GM10266 (cell line): ENCODE measurements at regions not wholly inside any gene's neighbourhood (a gene's known extent, or its start where the extent isn't known, plus 50 kb on each side); places are given as distances from the start of the nearest gene placed in this dataset.

ENCODE experiments used
- DNase-seq: peaks from one replicate; pipeline ENCODE4 v3.0.0; 2012; ENCODE audit errors: extremely low spot score
- TF ChIP-seq, protein P1 (sequence below): IDR thresholded peaks from 2 replicates; pipeline ENCODE4 v1.5.1; 2012; ENCODE audit warnings: mild to moderate bottlenecking, low read depth; ENCODE audit not compliant: control insufficient read depth, insufficient read depth; ENCODE audit errors: missing control alignments

DNA sequence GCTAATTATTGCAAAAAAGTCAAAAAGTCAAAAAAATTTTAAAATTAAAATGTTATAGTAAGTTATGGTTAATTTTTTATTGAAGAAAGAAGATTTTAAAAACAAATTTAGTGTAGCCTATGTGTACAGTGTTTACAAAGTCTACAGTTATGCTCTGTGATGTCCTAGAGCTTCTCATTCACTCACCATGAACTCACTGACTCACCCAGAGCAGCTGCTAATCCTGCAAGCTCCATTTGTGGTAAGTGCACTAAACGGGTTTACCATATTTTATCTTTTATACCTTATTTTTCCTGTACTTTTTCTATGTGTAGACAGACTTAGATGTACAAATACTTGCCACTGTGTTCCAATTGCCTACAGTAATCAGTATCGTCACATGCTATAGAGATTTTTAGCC lies 788.2 kb downstream of the DSC3 start:
- DNase-seq: no peak
- TF ChIP-seq, protein P1, sequence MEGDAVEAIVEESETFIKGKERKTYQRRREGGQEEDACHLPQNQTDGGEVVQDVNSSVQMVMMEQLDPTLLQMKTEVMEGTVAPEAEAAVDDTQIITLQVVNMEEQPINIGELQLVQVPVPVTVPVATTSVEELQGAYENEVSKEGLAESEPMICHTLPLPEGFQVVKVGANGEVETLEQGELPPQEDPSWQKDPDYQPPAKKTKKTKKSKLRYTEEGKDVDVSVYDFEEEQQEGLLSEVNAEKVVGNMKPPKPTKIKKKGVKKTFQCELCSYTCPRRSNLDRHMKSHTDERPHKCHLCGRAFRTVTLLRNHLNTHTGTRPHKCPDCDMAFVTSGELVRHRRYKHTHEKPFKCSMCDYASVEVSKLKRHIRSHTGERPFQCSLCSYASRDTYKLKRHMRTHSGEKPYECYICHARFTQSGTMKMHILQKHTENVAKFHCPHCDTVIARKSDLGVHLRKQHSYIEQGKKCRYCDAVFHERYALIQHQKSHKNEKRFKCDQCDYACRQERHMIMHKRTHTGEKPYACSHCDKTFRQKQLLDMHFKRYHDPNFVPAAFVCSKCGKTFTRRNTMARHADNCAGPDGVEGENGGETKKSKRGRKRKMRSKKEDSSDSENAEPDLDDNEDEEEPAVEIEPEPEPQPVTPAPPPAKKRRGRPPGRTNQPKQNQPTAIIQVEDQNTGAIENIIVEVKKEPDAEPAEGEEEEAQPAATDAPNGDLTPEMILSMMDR: no peak

DNA sequence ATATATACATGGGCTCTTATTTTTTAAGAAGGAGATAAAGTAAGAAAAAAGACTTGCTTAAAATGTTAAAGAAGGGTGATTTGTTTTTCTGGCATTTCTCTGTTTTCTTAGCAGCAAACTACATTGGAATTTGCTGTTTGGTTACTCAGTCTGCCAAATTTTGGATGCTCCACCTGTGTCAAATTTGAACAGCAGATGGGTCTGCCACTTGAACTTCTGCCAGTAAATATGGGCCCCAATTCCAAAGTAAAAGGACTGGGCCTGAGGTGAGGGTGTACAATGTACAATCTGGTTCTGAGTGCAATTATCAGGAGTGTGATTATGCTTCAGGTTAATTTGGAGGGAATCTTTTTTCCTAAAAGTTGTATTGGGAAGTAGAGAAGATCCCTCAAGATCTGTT lies 794.5 kb downstream of the DSC3 start:
- TF ChIP-seq, protein P1: no peak
- no peak for DNase-seq

DNA sequence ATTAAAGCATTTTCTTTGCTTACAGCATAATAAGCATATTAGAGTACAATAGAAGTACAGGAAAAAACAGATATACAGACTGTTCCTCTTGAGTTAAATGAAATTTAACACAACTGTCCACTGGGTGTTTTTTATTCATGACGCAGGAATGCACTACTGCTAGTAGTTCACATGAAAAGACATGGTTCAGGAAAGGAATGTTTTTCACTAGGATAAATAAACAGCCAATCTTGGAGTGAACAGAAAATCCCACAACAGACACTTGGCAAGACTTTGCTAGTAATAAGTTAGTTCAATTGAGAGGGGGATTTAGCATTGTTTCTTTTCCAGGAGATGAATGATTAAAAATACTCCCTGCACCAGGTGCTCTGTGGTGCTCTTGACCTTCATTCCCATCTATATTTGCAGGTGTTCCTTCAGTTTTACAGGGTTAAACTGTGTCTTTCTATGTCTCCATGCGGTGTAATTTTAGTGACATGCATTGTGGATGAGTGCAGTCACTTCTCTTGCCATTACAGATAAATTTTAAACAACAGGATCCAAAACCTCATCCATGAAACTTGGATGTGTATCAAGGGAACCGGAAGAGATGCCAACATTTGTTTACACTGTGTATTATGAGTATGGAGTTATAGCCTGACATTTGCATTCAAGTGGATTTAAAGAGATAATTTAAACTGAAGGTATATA lies 796.6 kb downstream of the DSC3 start:
- DNase-seq: no peak
- TF ChIP-seq, protein P1: no peak

DNA sequence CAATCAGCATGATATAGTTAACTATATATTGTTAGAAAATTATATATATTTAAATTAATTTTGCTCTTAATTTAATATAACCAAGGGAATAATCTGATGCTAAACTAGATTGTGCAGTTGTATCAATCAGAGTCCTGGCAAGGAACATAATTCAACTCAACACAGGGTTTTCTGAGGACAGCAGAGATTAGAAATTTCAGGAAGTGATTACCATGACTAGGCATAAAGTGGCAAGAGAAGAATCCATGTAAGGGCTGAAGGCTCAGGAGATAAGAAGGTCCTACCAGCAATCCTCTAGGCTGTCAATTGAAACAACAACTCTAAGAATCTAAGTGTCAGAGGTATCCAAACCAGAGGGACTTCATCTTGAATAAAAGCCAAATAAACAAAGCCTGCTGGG lies 807.8 kb downstream of the DSC3 start:
- DNase-seq: no peak
- TF ChIP-seq, protein P1: no peak

DNA sequence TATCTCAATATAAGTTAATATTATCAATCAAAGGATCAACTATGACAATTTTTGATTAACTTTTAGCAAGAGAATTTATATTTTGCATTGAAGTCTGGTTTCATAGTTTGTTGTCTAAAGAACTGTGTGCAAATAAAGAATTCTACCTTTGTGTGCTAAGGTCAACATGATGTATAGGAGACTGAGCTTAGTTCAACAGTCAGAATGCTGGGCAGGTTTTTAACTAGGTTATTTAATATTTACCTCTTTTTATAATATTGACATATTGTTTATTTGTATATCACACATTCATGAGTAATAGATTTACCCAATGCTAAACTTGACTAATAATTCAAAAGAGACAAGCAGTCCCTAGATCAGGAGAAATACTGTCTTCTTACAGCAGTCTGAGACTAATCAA lies 831.4 kb downstream of the DSC3 start:
- TF ChIP-seq, protein P1: no peak
- no peak for DNase-seq

DNA sequence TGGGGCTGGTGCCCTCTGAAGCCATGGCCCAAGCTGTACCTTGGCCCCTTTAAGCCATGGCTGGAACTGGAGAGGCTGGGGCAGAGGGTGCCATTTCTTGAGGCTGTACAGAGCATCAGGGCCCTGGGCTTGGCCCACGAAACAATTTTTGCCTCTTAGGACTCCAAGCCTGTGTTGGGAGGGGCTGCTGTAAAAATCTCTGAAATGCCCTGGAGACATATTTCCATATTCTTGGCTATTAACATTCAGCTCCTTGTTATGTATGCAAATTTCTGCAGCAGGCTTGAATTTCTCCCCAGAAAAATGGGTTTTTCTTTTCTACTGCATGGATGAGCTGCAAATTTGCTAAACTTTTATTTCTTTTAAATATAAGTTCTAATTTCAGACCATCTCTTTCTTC lies 834.0 kb downstream of the DSC3 start:
- no peak for DNase-seq
- TF ChIP-seq, protein P1: no peak

DNA sequence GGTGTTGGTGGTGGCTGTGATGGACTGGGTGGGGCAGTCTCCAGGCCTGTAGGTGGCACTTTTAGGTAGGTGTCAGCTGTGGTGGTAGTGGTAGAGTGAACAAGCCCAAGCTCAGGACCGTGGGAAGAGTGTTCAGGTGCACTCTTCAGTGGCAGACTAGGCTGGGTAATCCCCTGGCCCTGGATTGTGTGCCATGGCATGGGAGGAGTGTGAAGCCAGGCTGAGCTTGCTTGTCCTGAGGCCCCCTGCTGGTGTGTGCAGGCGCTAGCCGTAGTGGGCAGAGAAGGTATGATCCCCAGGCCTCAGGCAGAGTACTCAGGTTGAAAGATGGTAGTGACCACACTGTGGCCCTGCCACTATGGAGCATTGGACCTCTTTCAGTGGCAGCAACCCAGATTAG lies 850.3 kb downstream of the DSC3 start:
- no peak for DNase-seq
- TF ChIP-seq, protein P1: no peak
